K562 (cell line): ENCODE measurements at regions not wholly inside any gene's neighbourhood (a gene's known extent, or its start where the extent isn't known, plus 50 kb on each side); places are given as distances from the start of the nearest gene placed in this dataset.

Experiments used
- ATAC-seq: fragments of 200-7000 bp; cut with Tn5 transposase; 3 replicates; pipeline ENCODE4 v1.9.1; 2020; ENCODE audit warnings: moderate library complexity
- BruUV-seq: library from RNA; stranded (reverse); fragments of 400-500 nt; replicated peaks from 2 replicates; lab custom pipeline; 2021; lab: Mats Ljungman, UMichigan
- CTCF ChIA-PET: fragments of 300-600 bp; formaldehyde crosslinking; extraction: SDS; loops from one replicate; lab custom pipeline; 2021; ENCODE audit warnings: low intra/inter-chr PET ratio; lab: Yijun Ruan, JAX
- POLR2A ChIA-PET: fragments of 300-600, 350-650 bp; sonication (Branson Sonifier 250); formaldehyde crosslinking; extraction: SDS; loops from one replicate; lab custom pipeline; 2021; ENCODE audit warnings: antibody characterized with exemption, inconsistent platforms; lab: Yijun Ruan, JAX
- DNase-seq, 4 experiments: peaks; one replicate each; pipeline versions ENCODE4 v3.0.0 to v3.0.0-alpha.2; 2011 to 2018; ENCODE audit warnings: low spot score in 3 of 4, mixed read lengths in 3 of 4; ENCODE audit errors: extremely low read depth in 1 of 4
- FAIRE-seq: peaks from 2 replicates; lab custom pipeline; 2011; peaks lifted over from hg19 to GRCh38; lab: Jason Lieb, UNC
- H2AFZ ChIP-seq: 2 replicates; pipeline ENCODE4 v1.6.0; 2011; ENCODE audit warnings: low read depth, low read length, control low read depth, inconsistent platforms
- H3K27ac ChIP-seq: fragments of 200-600 bp; 3 replicates; pipeline ENCODE4 v1.8.0; 2011; ENCODE audit warnings: low read depth, mild to moderate bottlenecking, control low read depth, inconsistent platforms, low read length, moderate library complexity, mixed read lengths; ENCODE audit errors: extremely low read depth
- H3K27me3 ChIP-seq, 2 experiments: fragments of 300-600 bp in 1 of 2; 2 replicates in 1 of 2; 3 replicates in 1 of 2; pipeline versions ENCODE4 v1.6.0 to v1.8.0; 2011; ENCODE audit warnings: inconsistent platforms in 2 of 2, low read length in 2 of 2, mild to moderate bottlenecking in 1 of 2, mixed read lengths in 1 of 2, moderate library complexity in 1 of 2; ENCODE audit not compliant: control insufficient read depth in 2 of 2, insufficient read depth in 2 of 2
- H3K36me3 ChIP-seq: fragments of 300-600 bp; 3 replicates; pipeline ENCODE4 v1.8.0; 2011; ENCODE audit warnings: mild to moderate bottlenecking, low read length, inconsistent platforms; ENCODE audit not compliant: control insufficient read depth, insufficient read depth
- H3K4me1 ChIP-seq, 2 experiments: fragments of 200-600 bp in 1 of 2; replicated peaks in 1 of 2; 2 replicates in 1 of 2; 3 replicates in 1 of 2; pipeline versions ENCODE4 v1.5.1 to v1.8.0; 2011; ENCODE audit warnings: inconsistent platforms in 2 of 2, low read length in 2 of 2, mild to moderate bottlenecking in 1 of 2, mixed read lengths in 1 of 2, moderate library complexity in 1 of 2; ENCODE audit not compliant: control insufficient read depth in 2 of 2, insufficient read depth in 2 of 2
- H3K4me2 ChIP-seq: 2 replicates; pipeline ENCODE4 v1.6.1; 2011; ENCODE audit warnings: low read length, control low read depth, inconsistent platforms, mixed read lengths; ENCODE audit not compliant: insufficient read depth
- H3K4me3 ChIP-seq: fragments of 200-600 bp; sonication (generic), shearing (Covaris generic); 2 replicates; pipeline ENCODE4 v1.5.1; 2016; ENCODE audit warnings: control low read depth, inconsistent platforms
- H3K79me2 ChIP-seq: fragments of 200-600 bp; 3 replicates; pipeline ENCODE4 v1.8.0; 2011; ENCODE audit warnings: low read length, inconsistent platforms; ENCODE audit not compliant: control insufficient read depth, insufficient read depth
- H3K9ac ChIP-seq, 2 experiments: 2 replicates each; pipeline versions ENCODE4 v1.6.0 to v1.6.1; 2011; ENCODE audit warnings: low read depth in 2 of 2, low read length in 2 of 2, control low read depth in 1 of 2, inconsistent platforms in 1 of 2, mild to moderate bottlenecking in 1 of 2, mixed read lengths in 1 of 2; ENCODE audit not compliant: insufficient read depth in 1 of 2
- H3K9me1 ChIP-seq: one replicate; pipeline ENCODE4 v1.6.0; 2011; ENCODE audit warnings: inconsistent platforms, mild to moderate bottlenecking, low read length, moderate library complexity; ENCODE audit not compliant: control insufficient read depth, insufficient read depth
- H3K9me3 ChIP-seq: replicated peaks from 2 replicates; pipeline ENCODE4 v1.5.1; 2011; ENCODE audit warnings: low read depth, low read length, inconsistent platforms; ENCODE audit not compliant: control insufficient read depth, insufficient read depth
- H4K20me1 ChIP-seq: replicated peaks from 2 replicates; pipeline ENCODE4 v1.6.1; 2011; ENCODE audit warnings: low read length, inconsistent platforms, mixed read lengths; ENCODE audit not compliant: control insufficient read depth, insufficient read depth
- CUX1 ChIP-seq: fragments of 200-800 bp; sonication (Bioruptor generic); IDR thresholded peaks from 2 replicates; pipeline ENCODE4 v1.6.1; 2016; ENCODE audit warnings: missing genetic modification characterization, missing compliant biosample characterization
- HNRNPUL1 ChIP-seq: fragments of 200-400 bp; formaldehyde crosslinking; IDR thresholded peaks from 2 replicates; pipeline ENCODE4 v1.6.1; 2017; ENCODE audit warnings: low read length
- L3MBTL2 ChIP-seq: fragments of 450-650 bp; IDR thresholded peaks from 2 replicates; pipeline ENCODE4 v1.6.1; 2016; ENCODE audit warnings: mild to moderate bottlenecking, moderate library complexity
- MLX ChIP-seq, 2 experiments: fragments of 450-650 bp in 1 of 2; sonication (generic) in 1 of 2; formaldehyde crosslinking; conservative IDR thresholded peaks; 2 replicates each; pipeline versions ENCODE4 v1.4.0 to v1.8.1; 2020 to 2022; ENCODE audit warnings: mild to moderate bottlenecking in 1 of 2, missing genetic modification reagents in 1 of 2
- NCOA1 ChIP-seq: fragments of 450-650 bp; IDR thresholded peaks from 2 replicates; pipeline ENCODE4 v1.6.1; 2016; ENCODE audit warnings: low read depth
- PTRF ChIP-seq: fragments of 450-650 bp; IDR thresholded peaks from 2 replicates; pipeline ENCODE4 v1.6.1; 2016; ENCODE audit warnings: mild to moderate bottlenecking, missing genetic modification characterization, missing compliant biosample characterization
- SAFB ChIP-seq: fragments of 200-400 bp; formaldehyde crosslinking; IDR thresholded peaks from 2 replicates; pipeline ENCODE4 v1.6.1; 2017; ENCODE audit warnings: low read depth, low read length, borderline replicate concordance
- SRSF3 ChIP-seq: fragments of 200-400 bp; formaldehyde crosslinking; IDR thresholded peaks from 2 replicates; pipeline ENCODE4 v1.6.1; 2016; ENCODE audit warnings: mild to moderate bottlenecking, low read length, moderate library complexity; ENCODE audit not compliant: insufficient read depth
- TARDBP ChIP-seq: fragments of 450-650 bp; IDR thresholded peaks from 2 replicates; pipeline ENCODE4 v1.6.1; 2016
- U2AF1 ChIP-seq: fragments of 200-400 bp; formaldehyde crosslinking; optimal IDR thresholded peaks from 2 replicates; pipeline ENCODE3; 2017; ENCODE audit warnings: mild to moderate bottlenecking, low read depth, low read length, moderate library complexity
- ZNF140 ChIP-seq: fragments of 250-450 bp; sonication (Bioruptor Pico); IDR thresholded peaks from 2 replicates; pipeline ENCODE4 v1.8.0; 2021; ENCODE audit warnings: moderate library complexity, mild to moderate bottlenecking, inconsistent platforms
- ZNF184 ChIP-seq: sonication (generic); formaldehyde crosslinking; IDR thresholded peaks from 2 replicates; pipeline ENCODE4 v1.5.0; 2020; ENCODE audit warnings: missing genetic modification reagents
- ZNF644 ChIP-seq: fragments of 200-800 bp; sonication (Bioruptor generic); IDR thresholded peaks from 2 replicates; pipeline ENCODE4 v1.6.1; 2016; ENCODE audit warnings: low read depth, missing genetic modification characterization, missing compliant biosample characterization
- WGBS: fragments of 100-300 bp; shearing (Covaris generic); methylation state at CpG from one replicate; pipeline ENCODE4 v1.1.6; 2016; ENCODE audit warnings: low coverage, mixed read lengths; ENCODE audit not compliant: insufficient coverage; ENCODE audit errors: missing lambda C conversion rate; 5-methylcytosine and 5-hydroxymethylcytosine counted together
- in situ Hi-C: fragments of 300-500 bp; cut with MboI; formaldehyde crosslinking; loops from 4 replicates; pipeline ENCODE4 v1.15.0; 2018; ENCODE audit warnings: inconsistent platforms, mixed read lengths
- intact Hi-C: fragments of 100-400 bp; cut with micrococcal nuclease; formaldehyde crosslinking; loops from 2 replicates; pipeline ENCODE4 v1.14.2; 2022

- H4K20me1 ChIP-seq, result no peaks in the 10 kb centered on the region
- ATAC-seq, result no peak
- in situ Hi-C loops, result no loop called here
- H3K4me2 ChIP-seq, result no peak overlapping the region
- DNase-seq, result no peak
- H3K79me2 ChIP-seq, result no peaks in the 10 kb centered on the region
- H3K4me1 ChIP-seq, result no peaks in the 10 kb centered on the region
- no TSS peak for BruUV-seq
- H3K27ac ChIP-seq, result no peak overlapping the region
- no peaks in the 10 kb centered on the region for H3K36me3 ChIP-seq
- H3K9me3 ChIP-seq, result no peaks in the 10 kb centered on the region
- no peak overlapping the region for H3K4me3 ChIP-seq
- ChIA-PET POLR2A (no interaction called here), CTCF (no interaction called here)
- no peak overlapping the region for H3K9ac ChIP-seq
- H3K9me1 ChIP-seq, result no peaks in the 10 kb centered on the region
- intact Hi-C loops, result no loop called here
- H3K27me3 ChIP-seq, result no peaks in the 10 kb centered on the region
- 0% methylated on average over 2 of the region's 2 CpGs for WGBS
- FAIRE-seq, result no peak
- TF ChIP-seq PTRF (tag) (no peak), ZNF184 (CRISPR knock-in tag) (no peak), NCOA1 (no peak), TARDBP (no peak), CUX1 (CRISPR knock-in tag) (no peak), L3MBTL2 (no peak), SRSF3 (no peak), MLX (CRISPR knock-in tag; conservative IDR thresholded peaks at IDR 0.05) (no peak), SAFB (no peak), ZNF140 (CRISPR knock-in tag) (no peak), HNRNPUL1 (no peak), U2AF1 (no peak), ZNF644 (tag) (no peak)
- TF ChIP-seq, all 486 proteins: peak for 0
- no peak overlapping the region for H2AFZ ChIP-seq
Observed at GRCh38 chr3:59658866-59659265, 609.0 kb upstream of the CFAP20DC start.
